MM.1S (cell line): ENCODE measurements at regions not wholly inside any gene's neighbourhood (a gene's known extent, or its start where the extent isn't known, plus 50 kb on each side); places are given as distances from the start of the nearest gene placed in this dataset.

Experiments
- DNase-seq: peaks from one replicate; pipeline ENCODE4 v3.0.0-alpha.2; 2015
- H2AFZ ChIP-seq: fragments of 300-600 bp; sonication (generic); 2 replicates; pipeline ENCODE4 v1.6.0; 2016; ENCODE audit warnings: antibody characterized with exemption, low read length
- H3F3A ChIP-seq: fragments of 300-600 bp; sonication (generic); 2 replicates; pipeline ENCODE4 v1.6.1; 2016; ENCODE audit warnings: mild to moderate bottlenecking, antibody characterized with exemption, low read length, moderate library complexity, mixed read lengths; ENCODE audit not compliant: insufficient read depth
- H3K27ac ChIP-seq: fragments of 300-600 bp; sonication (generic); 2 replicates; pipeline ENCODE4 v1.5.1; 2016; ENCODE audit warnings: mild to moderate bottlenecking, low read length
- H3K27me3 ChIP-seq: fragments of 300-600 bp; sonication (generic); replicated peaks from 2 replicates; pipeline ENCODE4 v1.6.0; 2016; ENCODE audit warnings: low read length; ENCODE audit not compliant: insufficient read depth
- H3K36me3 ChIP-seq: fragments of 300-600 bp; sonication (generic); replicated peaks from 2 replicates; pipeline ENCODE4 v1.6.1; 2016; ENCODE audit warnings: mild to moderate bottlenecking, low read length, mixed read lengths; ENCODE audit not compliant: insufficient read depth
- H3K4me1 ChIP-seq: fragments of 300-600 bp; sonication (generic); 2 replicates; pipeline ENCODE4 v1.6.1; 2016; ENCODE audit warnings: low read length, mixed read lengths
- H3K4me2 ChIP-seq: fragments of 300-600 bp; sonication (generic); 2 replicates; pipeline ENCODE4 v1.6.0; 2016; ENCODE audit warnings: low read depth, low read length
- H3K4me3 ChIP-seq: fragments of 300-600 bp; sonication (generic); 2 replicates; pipeline ENCODE4 v1.5.1; 2016; ENCODE audit warnings: low read length, mixed read lengths
- H3K79me2 ChIP-seq: fragments of 300-600 bp; sonication (generic); 2 replicates; pipeline ENCODE4 v1.6.1; 2016; ENCODE audit warnings: mixed run types, low read length, mixed read lengths
- H3K9ac ChIP-seq: fragments of 300-600 bp; sonication (generic); 2 replicates; pipeline ENCODE4 v1.6.1; 2016; ENCODE audit warnings: low read length, mixed read lengths
- H3K9me2 ChIP-seq: fragments of 300-600 bp; sonication (generic); replicated peaks from 2 replicates; pipeline ENCODE4 v1.6.1; 2016; ENCODE audit warnings: mild to moderate bottlenecking, low read length, mixed read lengths; ENCODE audit not compliant: insufficient read depth
- H3K9me3 ChIP-seq: fragments of 300-600 bp; sonication (generic); replicated peaks from 2 replicates; pipeline ENCODE4 v1.6.1; 2016; ENCODE audit warnings: mild to moderate bottlenecking, low read length, mixed read lengths; ENCODE audit not compliant: insufficient read depth
- H4K20me1 ChIP-seq: fragments of 300-600 bp; sonication (generic); 2 replicates; pipeline ENCODE4 v1.6.1; 2016; ENCODE audit warnings: mild to moderate bottlenecking, low read length, moderate library complexity, mixed read lengths; ENCODE audit not compliant: insufficient read depth
- CTCF ChIP-seq: fragments of 300-600 bp; sonication (generic); IDR thresholded peaks from 2 replicates; pipeline ENCODE4 v1.5.1; 2016; ENCODE audit warnings: antibody characterized with exemption, low read length, mixed read lengths
- EZH2 ChIP-seq: fragments of 300-600 bp; sonication (generic); optimal IDR thresholded peaks from 2 replicates; pipeline ENCODE3; 2017; ENCODE audit warnings: low read depth, mild to moderate bottlenecking, antibody characterized with exemption, low read length, mixed read lengths
- EZH2phosphoT487 ChIP-seq: fragments of 300-600 bp; sonication (generic); IDR thresholded peaks from 2 replicates; pipeline ENCODE4 v1.6.1; 2018; ENCODE audit warnings: antibody characterized with exemption, low read length

DNA sequence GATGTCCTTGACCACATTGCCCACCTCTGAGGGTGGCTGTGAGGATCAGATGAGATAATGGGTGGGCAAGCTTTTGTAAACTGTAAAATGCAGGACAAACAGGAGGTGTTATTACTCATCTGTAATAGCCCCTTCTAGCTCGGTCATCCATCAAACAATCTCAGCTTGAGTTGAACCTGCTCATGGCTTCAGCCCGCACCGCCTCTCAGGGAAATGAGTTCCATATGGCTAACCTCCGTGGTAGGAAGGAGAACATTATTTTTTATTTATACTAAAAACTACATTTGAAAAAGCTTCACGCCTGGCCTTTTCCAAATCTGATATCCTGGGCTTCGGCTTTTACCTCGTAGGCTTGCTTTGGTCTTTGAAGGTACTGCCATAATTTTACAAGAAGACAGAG, 116.2 kb upstream of the USP24 start:
- TF ChIP-seq EZH2phosphoT487 (no peak), EZH2 (no peak), CTCF (no peak)
- H3K9me3 ChIP-seq, result no peaks in the 10 kb centered on the region
- no peak overlapping the region for H3K27ac ChIP-seq
- no peaks in the 10 kb centered on the region for H3K79me2 ChIP-seq
- no peaks in the 10 kb centered on the region for H3K9me2 ChIP-seq
- no peaks in the 10 kb centered on the region for H4K20me1 ChIP-seq
- H3K4me1 ChIP-seq, result no peaks in the 10 kb centered on the region
- DNase-seq, result no peak
- H2AFZ ChIP-seq, result no peak overlapping the region
- H3K36me3 ChIP-seq, result no peaks in the 10 kb centered on the region
- H3K9ac ChIP-seq, result no peak overlapping the region
- H3K4me3 ChIP-seq, result no peak overlapping the region
- H3K4me2 ChIP-seq, result no peak overlapping the region
- no peaks in the 10 kb centered on the region for H3F3A ChIP-seq
- no peaks in the 10 kb centered on the region for H3K27me3 ChIP-seq

- no peaks in the 10 kb centered on the region for H3F3A ChIP-seq
- no peak overlapping the region for H2AFZ ChIP-seq
- H4K20me1 ChIP-seq, result no peaks in the 10 kb centered on the region
- H3K27ac ChIP-seq, result no peak overlapping the region
- no peaks in the 10 kb centered on the region for H3K79me2 ChIP-seq
- H3K36me3 ChIP-seq, result no peaks in the 10 kb centered on the region
- H3K9ac ChIP-seq, result no peak overlapping the region
- H3K4me2 ChIP-seq, result no peak overlapping the region
- no peaks in the 10 kb centered on the region for H3K9me2 ChIP-seq
- no peaks in the 10 kb centered on the region for H3K27me3 ChIP-seq
- no peak for TF ChIP-seq EZH2
- no peak for TF ChIP-seq EZH2phosphoT487
- no peak for TF ChIP-seq CTCF
- no peak overlapping the region for H3K4me3 ChIP-seq
- H3K9me3 ChIP-seq, result no peaks in the 10 kb centered on the region
- DNase-seq, result no peak
- no peaks in the 10 kb centered on the region for H3K4me1 ChIP-seq
These were observed 114.8 kb upstream of the USP24 start for GRCh38 chr1:55329808-55330432.

DNA sequence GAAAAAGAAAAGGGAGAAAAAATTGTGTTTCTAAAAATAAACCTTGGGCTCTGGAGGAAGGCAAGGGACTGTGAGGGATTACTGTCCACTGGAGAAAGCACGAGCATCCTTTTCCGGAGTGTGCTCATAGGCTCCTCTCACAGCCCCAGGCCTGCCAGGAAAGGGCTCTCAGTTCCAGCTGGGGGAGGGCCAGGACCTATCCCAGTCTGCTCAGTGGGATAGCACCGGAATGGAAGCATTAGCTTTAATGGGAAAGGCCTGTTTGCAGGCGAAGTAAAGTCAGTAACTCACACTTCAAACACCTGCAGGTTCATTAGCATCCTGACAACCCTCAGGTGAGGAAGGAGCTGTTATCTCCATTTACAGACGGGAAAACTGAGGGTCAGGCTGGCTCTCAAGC, 113.9 kb upstream of the USP24 start:
- Histone ChIP-seq H3K9ac (no peak overlapping the region), H3K4me3 (no peak overlapping the region), H2AFZ (no peak overlapping the region), H3K27me3 (no peaks in the 10 kb centered on the region), H3K36me3 (no peaks in the 10 kb centered on the region), H3K27ac (no peak overlapping the region), H3K9me2 (no peaks in the 10 kb centered on the region), H3K4me2 (no peak overlapping the region), H4K20me1 (no peaks in the 10 kb centered on the region), H3K9me3 (no peaks in the 10 kb centered on the region), H3F3A (no peaks in the 10 kb centered on the region), H3K4me1 (no peaks in the 10 kb centered on the region), H3K79me2 (no peaks in the 10 kb centered on the region)
- no peak for DNase-seq
- TF ChIP-seq CTCF (no peak), EZH2 (no peak), EZH2phosphoT487 (no peak)
